B cell (primary cell): ENCODE measurements at regions not wholly inside any gene's neighbourhood (a gene's known extent, or its start where the extent isn't known, plus 50 kb on each side); places are given as distances from the start of the nearest gene placed in this dataset.

Experiments
- ATAC-seq: fragments of 200-7000 bp; cut with Tn5 transposase; one replicate; pipeline ENCODE4 v1.10.0; 2021; ENCODE audit warnings: low read depth, mild to moderate bottlenecking, moderate number of reproducible peaks, moderate library complexity
- CTCF ChIA-PET: fragments of 350-600 bp; sonication (Branson Sonifier 250); formaldehyde crosslinking; loops from one replicate; lab custom pipeline; 2021; ENCODE audit warnings: antibody characterized with exemption, inconsistent platforms; lab: Charles Lee
- POLR2A ChIA-PET: fragments of 350-600 bp; sonication (Branson Sonifier 250); formaldehyde crosslinking; loops from one replicate; lab custom pipeline; 2021; ENCODE audit warnings: antibody characterized with exemption; lab: Charles Lee
- DNase-seq: peaks from one replicate; pipeline ENCODE4 v3.0.0; 2013
- H2AFZ ChIP-seq: 2 replicates; pipeline ENCODE4 v1.6.1; 2012; ENCODE audit warnings: mild to moderate bottlenecking, low read depth, low read length; ENCODE audit not compliant: insufficient read depth, poor library complexity, severe bottlenecking
- H3K27ac ChIP-seq, 2 donors: 1 replicate in 1 of 2; 2 replicates in 1 of 2; pipeline ENCODE4 v1.5.1; 2012 to 2013; ENCODE audit warnings: low read length in 2 of 2, mild to moderate bottlenecking in 2 of 2, moderate library complexity in 1 of 2
- H3K27me3 ChIP-seq, 4 experiments: fragments of 200-600 bp in 1 of 4; sonication (generic) in 1 of 4; replicated peaks in 1 of 4; 1 replicate in 2 of 4; 2 replicates in 2 of 4; pipeline versions ENCODE4 v1.6.1 to v1.7.0; 2013 to 2016; ENCODE audit warnings: low read length in 3 of 4, mild to moderate bottlenecking in 2 of 4, mixed read lengths in 1 of 4, moderate library complexity in 1 of 4; ENCODE audit not compliant: insufficient read depth in 4 of 4, control insufficient read depth in 3 of 4; ENCODE audit errors: control extremely low read depth in 1 of 4
- H3K36me3 ChIP-seq, 2 experiments: replicated peaks in 1 of 2; 1 replicate in 1 of 2; 2 replicates in 1 of 2; pipeline versions ENCODE4 v1.6.1 to v1.7.1; 2013; ENCODE audit warnings: low read length in 1 of 2; ENCODE audit not compliant: insufficient read depth in 2 of 2, control insufficient read depth in 1 of 2; ENCODE audit errors: control extremely low read depth in 1 of 2, extremely low read depth in 1 of 2
- H3K4me1 ChIP-seq, 2 donors: fragments of 200-600 bp in 1 of 2; sonication (generic) in 1 of 2; 1 replicate in 1 of 2; 2 replicates in 1 of 2; pipeline versions ENCODE4 v1.5.1 to v1.6.1; 2013 to 2017; ENCODE audit warnings: low read length in 2 of 2; ENCODE audit not compliant: control insufficient read depth in 2 of 2, insufficient read depth in 2 of 2
- H3K4me2 ChIP-seq: replicated peaks from 2 replicates; pipeline ENCODE3; 2012; ENCODE audit warnings: mild to moderate bottlenecking, low read depth, low read length; ENCODE audit not compliant: poor library complexity, severe bottlenecking
- H3K4me3 ChIP-seq, 5 experiments: fragments of 200-600 bp in 1 of 5; sonication (generic) in 1 of 5; 1 replicate in 3 of 5; 2 replicates in 2 of 5; pipeline versions ENCODE4 v1.5.1 to v1.7.0; 2011 to 2016; ENCODE audit warnings: low read length in 4 of 5, mild to moderate bottlenecking in 4 of 5, low read depth in 2 of 5, control low read depth in 1 of 5, moderate library complexity in 1 of 5; ENCODE audit not compliant: insufficient read depth in 1 of 5; ENCODE audit errors: control extremely low read depth in 1 of 5, extremely low read depth in 1 of 5
- H3K79me2 ChIP-seq: fragments of 200-600 bp; sonication (generic); one replicate; pipeline ENCODE4 v1.6.0; 2016; ENCODE audit warnings: low read length; ENCODE audit not compliant: control insufficient read depth, insufficient read depth
- H3K9ac ChIP-seq: fragments of 200-600 bp; sonication (generic); 2 replicates; pipeline ENCODE4 v1.6.1; 2017; ENCODE audit warnings: mild to moderate bottlenecking, low read length, moderate library complexity
- H3K9me3 ChIP-seq, 3 donors: one replicate each; pipeline versions ENCODE4 v1.6.1 to v1.7.1; 2013; ENCODE audit warnings: low read length in 2 of 3; ENCODE audit not compliant: control insufficient read depth in 2 of 3, insufficient read depth in 1 of 3; ENCODE audit errors: control extremely low read depth in 1 of 3
- H4K20me1 ChIP-seq: 2 replicates; pipeline ENCODE4 v1.6.0; 2012; ENCODE audit warnings: mild to moderate bottlenecking, low read length; ENCODE audit not compliant: insufficient read depth, control insufficient read depth, poor library complexity, severe bottlenecking
- H3K27ac Mint-ChIP-seq: one replicate; pipeline ENCODE4 v1.8.0; 2021; ENCODE audit warnings: mixed read lengths
- H3K27me3 Mint-ChIP-seq: one replicate; pipeline ENCODE4 v1.8.0; 2021; ENCODE audit warnings: mixed read lengths
- H3K4me1 Mint-ChIP-seq: one replicate; pipeline ENCODE4 v1.8.0; 2021; ENCODE audit warnings: mixed read lengths
- H3K4me3 Mint-ChIP-seq: one replicate; pipeline ENCODE4 v1.8.0; 2021; ENCODE audit warnings: mixed read lengths
- H3K9me3 Mint-ChIP-seq: one replicate; pipeline ENCODE4 v1.8.0; 2022; ENCODE audit warnings: mixed read lengths; ENCODE audit not compliant: insufficient read depth
- CTCF ChIP-seq: fragments of 200-600 bp; IDR thresholded peaks from one replicate; pipeline ENCODE4 v1.8.0; 2022; ENCODE audit warnings: antibody characterized with exemption, mild to moderate bottlenecking
- EZH2 ChIP-seq: IDR thresholded peaks from 2 replicates; pipeline ENCODE4 v1.6.1; 2012; ENCODE audit warnings: borderline replicate concordance, low read depth, mild to moderate bottlenecking, moderate library complexity, low read length; ENCODE audit not compliant: insufficient read depth, poor library complexity, severe bottlenecking
- WGBS: methylation state at CpG from one replicate; pipeline ENCODE4 v1.1.5; 2013; ENCODE audit warnings: missing lambda C conversion rate; ENCODE audit not compliant: insufficient coverage; 5-methylcytosine and 5-hydroxymethylcytosine counted together
- intact Hi-C: fragments of 100-400 bp; cut with micrococcal nuclease; formaldehyde crosslinking; loops from one replicate; pipeline ENCODE4 v1.10.0; 2022

GRCh38 chr14:26395726-26396125 lies 202.1 kb downstream of the NOVA1 start:
- H3K27me3 ChIP-seq: no peaks in the 10 kb centered on the region
- ChIA-PET POLR2A (no interaction called here), CTCF (no interaction called here)
- Mint-ChIP-seq H3K27me3 (no peaks in the 10 kb centered on the region), H3K4me1 (no peaks in the 10 kb centered on the region), H3K27ac (no peak overlapping the region), H3K9me3 (no peaks in the 10 kb centered on the region), H3K4me3 (no peak overlapping the region)
- H3K9me3 ChIP-seq: peaks cover 0 to 4% (median 0%) of the 10 kb centered on the region in 3 donors
- no peak overlapping the region for H3K4me3 ChIP-seq
- H4K20me1 ChIP-seq: no peaks in the 10 kb centered on the region
- H3K79me2 ChIP-seq: no peaks in the 10 kb centered on the region
- WGBS: no CpG with 5 or more reads among the region's 1 CpG
- no peaks in the 10 kb centered on the region for H3K4me1 ChIP-seq
- no peaks in the 10 kb centered on the region for H3K36me3 ChIP-seq
- TF ChIP-seq EZH2: no peak
- DNase-seq: no peak
- no peak overlapping the region for H3K9ac ChIP-seq
- ATAC-seq: no peak
- no peak overlapping the region for H2AFZ ChIP-seq
- H3K4me2 ChIP-seq: no peak overlapping the region
- intact Hi-C loops: no loop called here
- no peak overlapping the region for H3K27ac ChIP-seq

- POLR2A ChIA-PET: no interaction called here
- Histone ChIP-seq H3K4me1 (no peaks in the 10 kb centered on the region), H3K4me2 (no peak overlapping the region), H3K4me3 (no peak overlapping the region), H3K27me3 (no peaks in the 10 kb centered on the region), H3K9me3 (no peaks in the 10 kb centered on the region), H3K79me2 (no peaks in the 10 kb centered on the region), H2AFZ (no peak overlapping the region), H3K36me3 (no peaks in the 10 kb centered on the region), H3K9ac (no peak overlapping the region), H4K20me1 (no peaks in the 10 kb centered on the region), H3K27ac (no peak overlapping the region)
- ATAC-seq (no peak), DNase-seq (no peak)
- Mint-ChIP-seq H3K4me1 (no peaks in the 10 kb centered on the region), H3K27ac (no peak overlapping the region), H3K27me3 (no peaks in the 10 kb centered on the region), H3K9me3 (no peaks in the 10 kb centered on the region), H3K4me3 (no peak overlapping the region)
- CTCF ChIA-PET: no interaction called here
- TF ChIP-seq EZH2: no peak
- no peak for TF ChIP-seq CTCF
- intact Hi-C loops: no loop called here
- 20% methylated on average over 2 of the region's 4 CpGs for WGBS
Observed at GRCh38 chr14:26394150-26394810, 203.6 kb downstream of the NOVA1 start.
